NCI-H2171 (cell line): ENCODE measurements at regions not wholly inside any gene's neighbourhood (a gene's known extent, or its start where the extent isn't known, plus 50 kb on each side); places are given as distances from the start of the nearest gene placed in this dataset.
"Not testable (repeated sequence)": the region's sequence is repeated elsewhere in the genome, so short reads cannot be mapped to it uniquely, and the experiment has no call there.

Source experiments
- DNase-seq: peaks from one replicate; lab custom pipeline; 2025; lab: John Stamatoyannopoulos, UW

GRCh38 chr18:59800897-59801296 lies 98.9 kb upstream of the PMAIP1 start:
- DNase-seq = no peak

- peak; percentile 24 for DNase-seq
Observed at GRCh38 chr18:59799383-59800015, 100.3 kb upstream of the PMAIP1 start.

GRCh38 chr18:59795882-59796281 lies 98.7 kb upstream of the CCBE1 start:
- no peak for DNase-seq

- DNase-seq = no peak
Observed at GRCh38 chr18:59792353-59792752, 95.1 kb upstream of the CCBE1 start.

GRCh38 chr18:59790346-59790936 lies 93.2 kb upstream of the CCBE1 start:
- not testable (repeated sequence) for DNase-seq

GRCh38 chr18:59788791-59789106 lies 91.5 kb upstream of the CCBE1 start:
- no peak for DNase-seq

GRCh38 chr18:59787998-59788790 lies 91.0 kb upstream of the CCBE1 start:
- DNase-seq = no peak

GRCh38 chr18:59784694-59785093 lies 87.5 kb upstream of the CCBE1 start:
- no peak for DNase-seq

GRCh38 chr18:59783138-59783537 lies 85.9 kb upstream of the CCBE1 start:
- peak; percentile 65 for DNase-seq

GRCh38 chr18:59779979-59780378 lies 82.8 kb upstream of the CCBE1 start:
- DNase-seq = no peak

- DNase-seq = no peak
Observed at GRCh38 chr18:59778434-59778833, 81.2 kb upstream of the CCBE1 start.

- DNase-seq = no peak
Observed at GRCh38 chr18:59777636-59778035, 80.4 kb upstream of the CCBE1 start.

- DNase-seq = no peak
Observed at GRCh38 chr18:59769129-59769865, 72.1 kb upstream of the CCBE1 start.

GRCh38 chr18:59768409-59768808 lies 71.2 kb upstream of the CCBE1 start:
- no peak for DNase-seq

- no peak for DNase-seq
Observed at GRCh38 chr18:59767732-59768131, 70.5 kb upstream of the CCBE1 start.

- DNase-seq = no peak
Observed at GRCh38 chr18:59765343-59765742, 68.1 kb upstream of the CCBE1 start.

GRCh38 chr18:59764281-59764680 lies 67.1 kb upstream of the CCBE1 start:
- no peak for DNase-seq

GRCh38 chr18:59763541-59764136 lies 66.4 kb upstream of the CCBE1 start:
- no peak for DNase-seq

GRCh38 chr18:59760619-59761600 lies 63.7 kb upstream of the CCBE1 start:
- no peak for DNase-seq

GRCh38 chr18:59760212-59760611 lies 63.0 kb upstream of the CCBE1 start:
- DNase-seq = no peak

- DNase-seq = no peak
Observed at GRCh38 chr18:59758837-59759236, 61.6 kb upstream of the CCBE1 start.
